ENCODE measurements at regions not wholly inside any gene's neighbourhood (a gene's known extent, or its start where the extent isn't known, plus 50 kb on each side); places are given as distances from the start of the nearest gene placed in this dataset.

- no peak overlapping the region for H3K4me3 ChIP-seq
- no peak overlapping the region for H2AFZ ChIP-seq
- peak; percentile 71 for ATAC-seq
- no peak overlapping the region for H3K27ac Mint-ChIP-seq
- H3K9me3 Mint-ChIP-seq = peaks cover 7% of the 10 kb centered on the region
- H3K27me3 ChIP-seq (ENCODE audit: insufficient read depth) = no peaks in the 10 kb centered on the region
- no peaks in the 10 kb centered on the region for H4K20me1 ChIP-seq (replicated peaks; ENCODE audit: insufficient read depth)
- H3K4me1 ChIP-seq (ENCODE audit: insufficient read depth) = peaks cover 25% of the 10 kb centered on the region
- peaks cover 28% of the 10 kb centered on the region for H3K4me1 Mint-ChIP-seq
- peak; percentile 58 for DNase-seq (ENCODE audit: low spot score)
- H3K4me3 Mint-ChIP-seq = no peak overlapping the region
- H3K36me3 Mint-ChIP-seq (ENCODE audit: low read depth) = peaks cover 5% of the 10 kb centered on the region; the same call in 2 of the 3 replicates
- H3K27me3 Mint-ChIP-seq (ENCODE audit: insufficient read depth, low read depth, poor library complexity) = peaks cover 2% of the 10 kb centered on the region
- H3K36me3 ChIP-seq (ENCODE audit: insufficient read depth) = peaks cover under 1% of the 10 kb centered on the region; the same call in 1 of the 2 replicates
- H3K79me2 ChIP-seq (replicated peaks; ENCODE audit: insufficient read depth) = no peaks in the 10 kb centered on the region
- TF ChIP-seq JUNB (IDR thresholded peaks at IDR 0.05; ENCODE audit: unreplicated experiment) (no peak), ZNF462 (CRISPR knock-in tag; IDR thresholded peaks at IDR 0.05) (peak; percentile 64; the same call in 1 of the 2 replicates), NANOG (IDR thresholded peaks at IDR 0.05; ENCODE audit: borderline replicate concordance) (peak; percentile 16; the same call in 1 of the 2 replicates)
- no peak overlapping the region for H3K4me2 ChIP-seq
- no peak overlapping the region for H3K27ac ChIP-seq (ENCODE audit: low read depth)
- no peaks in the 10 kb centered on the region; the same call in 1 of the 2 replicates for H3K9me2 ChIP-seq (ENCODE audit: insufficient read depth)
- no peaks in the 10 kb centered on the region for H3F3A ChIP-seq (replicated peaks; ENCODE audit: low read depth)
Observed at GRCh38 chr2:150702791-150703190, 215.3 kb upstream of the RND3 start.

GRCh38 chr2:150700666-150701580 lies 213.5 kb upstream of the RND3 start:
- H3K4me1 ChIP-seq (ENCODE audit: insufficient read depth) = peaks cover 23% of the 10 kb centered on the region
- peak overlapping the region; percentile 12; the same call in 1 of the 2 replicates for H2AFZ ChIP-seq
- peaks cover 3% of the 10 kb centered on the region; the same call in 1 of the 2 replicates for H3K36me3 ChIP-seq (ENCODE audit: insufficient read depth)
- H3K4me2 ChIP-seq = no peak overlapping the region
- H3K27ac Mint-ChIP-seq = no peak overlapping the region
- H3K9me2 ChIP-seq (ENCODE audit: insufficient read depth) = peaks cover 11% of the 10 kb centered on the region; the same call in 1 of the 2 replicates
- H3K79me2 ChIP-seq (replicated peaks; ENCODE audit: insufficient read depth) = no peaks in the 10 kb centered on the region
- peaks cover 24% of the 10 kb centered on the region for H3K4me1 Mint-ChIP-seq
- no peaks in the 10 kb centered on the region for H3F3A ChIP-seq (replicated peaks; ENCODE audit: low read depth)
- TF ChIP-seq ZNF331 (CRISPR knock-in tag; IDR thresholded peaks at IDR 0.05; ENCODE audit: low read depth) (no peak), NANOG (IDR thresholded peaks at IDR 0.05; ENCODE audit: borderline replicate concordance) (no peak)
- ATAC-seq (no peak), DNase-seq (ENCODE audit: low spot score) (no peak)
- H4K20me1 ChIP-seq (replicated peaks; ENCODE audit: insufficient read depth) = no peaks in the 10 kb centered on the region
- no peaks in the 10 kb centered on the region for H3K27me3 ChIP-seq (ENCODE audit: insufficient read depth)
- no peak overlapping the region; the same call in 1 of the 2 replicates for H3K27ac ChIP-seq (ENCODE audit: low read depth)
- no peak overlapping the region for H3K4me3 ChIP-seq
- no peak overlapping the region for H3K4me3 Mint-ChIP-seq
- peaks cover 2% of the 10 kb centered on the region for H3K27me3 Mint-ChIP-seq (ENCODE audit: insufficient read depth, low read depth, poor library complexity)
- peaks cover 5% of the 10 kb centered on the region; the same call in 2 of the 3 replicates for H3K36me3 Mint-ChIP-seq (ENCODE audit: low read depth)
- peaks cover 10% of the 10 kb centered on the region for H3K9me3 Mint-ChIP-seq

Measured in GM23338 (cell line).